Endodermal cell (in vitro differentiated cells): ENCODE measurements at regions not wholly inside any gene's neighbourhood (a gene's known extent, or its start where the extent isn't known, plus 50 kb on each side); places are given as distances from the start of the nearest gene placed in this dataset.

Source experiments
- DNase-seq: peaks from one replicate; pipeline ENCODE4 v3.0.0-alpha.2; 2017
- H3K27ac ChIP-seq: 2 replicates; pipeline ENCODE4 v1.5.1; 2013; ENCODE audit warnings: mild to moderate bottlenecking, low read depth, low read length, moderate library complexity
- H3K27me3 ChIP-seq: 2 replicates; pipeline ENCODE4 v1.6.1; 2013; ENCODE audit warnings: mild to moderate bottlenecking, low read length, moderate library complexity; ENCODE audit not compliant: insufficient read depth, control insufficient read depth, poor library complexity, severe bottlenecking
- H3K36me3 ChIP-seq: 2 replicates; pipeline ENCODE4 v1.7.0; 2013; ENCODE audit warnings: mild to moderate bottlenecking, low read length, moderate library complexity; ENCODE audit not compliant: control insufficient read depth, insufficient read depth
- H3K4me1 ChIP-seq: one replicate; pipeline ENCODE4 v1.7.0; 2013; ENCODE audit warnings: low read length; ENCODE audit not compliant: control insufficient read depth, insufficient read depth
- H3K4me3 ChIP-seq: 2 replicates; pipeline ENCODE4 v1.5.1; 2013; ENCODE audit warnings: mild to moderate bottlenecking, low read length, moderate library complexity
- H3K9ac ChIP-seq: 2 replicates; pipeline ENCODE4 v1.6.1; 2013; ENCODE audit warnings: mild to moderate bottlenecking, low read length, moderate library complexity; ENCODE audit not compliant: poor library complexity, severe bottlenecking; ENCODE audit errors: extremely low read depth
- H3K9me3 ChIP-seq: 2 replicates; pipeline ENCODE4 v1.6.1; 2013; ENCODE audit warnings: mild to moderate bottlenecking, low read length, moderate library complexity; ENCODE audit not compliant: control insufficient read depth
- H3K27ac Mint-ChIP-seq: 2 replicates; pipeline ENCODE4 v1.8.0; 2020; ENCODE audit warnings: mixed read lengths
- H3K27me3 Mint-ChIP-seq: 2 replicates; pipeline ENCODE4 v1.8.0; 2021; ENCODE audit warnings: mild to moderate bottlenecking, mixed read lengths; ENCODE audit not compliant: insufficient read depth
- H3K36me3 Mint-ChIP-seq: 2 replicates; pipeline ENCODE4 v1.8.0; 2020; ENCODE audit warnings: low read depth, mixed read lengths
- H3K4me1 Mint-ChIP-seq: 2 replicates; pipeline ENCODE4 v1.8.0; 2020; ENCODE audit warnings: mixed read lengths
- H3K4me3 Mint-ChIP-seq: 2 replicates; pipeline ENCODE4 v1.8.0; 2020; ENCODE audit warnings: mild to moderate bottlenecking, moderate library complexity, mixed read lengths
- H3K9me3 Mint-ChIP-seq: 2 replicates; pipeline ENCODE4 v1.8.0; 2020; ENCODE audit warnings: mild to moderate bottlenecking, mixed read lengths
- WGBS, 2 experiments: methylation state at CpG; one replicate each; pipeline versions ENCODE4 v1.1.5 to v1.1.7; 2013; ENCODE audit warnings: missing lambda C conversion rate in 2 of 2, mixed read lengths in 1 of 2; ENCODE audit not compliant: insufficient coverage in 1 of 2, insufficient read length in 1 of 2; 5-methylcytosine and 5-hydroxymethylcytosine counted together
- TF ChIP-seq, protein P1 (sequence below): fragments of 200-600 bp; sonication (generic); conservative IDR thresholded peaks from 2 replicates; pipeline ENCODE4 v1.5.0; 2021; ENCODE audit warnings: antibody characterized with exemption, mild to moderate bottlenecking

DNA sequence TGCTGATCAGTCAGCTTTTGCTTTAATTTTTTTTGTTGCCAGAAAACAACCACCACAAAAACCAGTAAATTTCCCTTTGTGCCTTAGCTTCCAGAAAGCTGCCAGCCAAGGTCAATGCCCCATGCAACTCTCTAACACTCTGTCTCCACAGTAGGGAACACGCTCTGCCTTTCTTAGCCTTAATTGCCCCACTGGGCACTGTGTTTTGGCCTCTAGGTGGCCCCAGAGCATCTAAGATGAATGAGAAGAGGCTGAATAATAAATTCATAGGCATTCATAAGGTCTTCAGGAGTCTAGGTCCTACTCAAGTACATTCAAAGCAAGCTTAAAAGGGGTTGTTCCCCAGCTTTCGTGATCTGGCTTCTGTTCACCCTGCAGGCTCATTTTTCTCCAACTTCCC, 57.7 kb upstream of the PASD1 start:
- H3K27ac Mint-ChIP-seq, result no peak overlapping the region
- no peaks in the 10 kb centered on the region for H3K4me1 ChIP-seq
- no peaks in the 10 kb centered on the region for H3K27me3 Mint-ChIP-seq
- peaks cover 57% of the 10 kb centered on the region for H3K9me3 Mint-ChIP-seq
- peaks cover 28% of the 10 kb centered on the region for H3K4me1 Mint-ChIP-seq
- no peak overlapping the region for H3K27ac ChIP-seq
- no peak overlapping the region for H3K9ac ChIP-seq
- H3K36me3 Mint-ChIP-seq, result no peaks in the 10 kb centered on the region
- TF ChIP-seq, protein P1, sequence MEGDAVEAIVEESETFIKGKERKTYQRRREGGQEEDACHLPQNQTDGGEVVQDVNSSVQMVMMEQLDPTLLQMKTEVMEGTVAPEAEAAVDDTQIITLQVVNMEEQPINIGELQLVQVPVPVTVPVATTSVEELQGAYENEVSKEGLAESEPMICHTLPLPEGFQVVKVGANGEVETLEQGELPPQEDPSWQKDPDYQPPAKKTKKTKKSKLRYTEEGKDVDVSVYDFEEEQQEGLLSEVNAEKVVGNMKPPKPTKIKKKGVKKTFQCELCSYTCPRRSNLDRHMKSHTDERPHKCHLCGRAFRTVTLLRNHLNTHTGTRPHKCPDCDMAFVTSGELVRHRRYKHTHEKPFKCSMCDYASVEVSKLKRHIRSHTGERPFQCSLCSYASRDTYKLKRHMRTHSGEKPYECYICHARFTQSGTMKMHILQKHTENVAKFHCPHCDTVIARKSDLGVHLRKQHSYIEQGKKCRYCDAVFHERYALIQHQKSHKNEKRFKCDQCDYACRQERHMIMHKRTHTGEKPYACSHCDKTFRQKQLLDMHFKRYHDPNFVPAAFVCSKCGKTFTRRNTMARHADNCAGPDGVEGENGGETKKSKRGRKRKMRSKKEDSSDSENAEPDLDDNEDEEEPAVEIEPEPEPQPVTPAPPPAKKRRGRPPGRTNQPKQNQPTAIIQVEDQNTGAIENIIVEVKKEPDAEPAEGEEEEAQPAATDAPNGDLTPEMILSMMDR, result peak; percentile 79
- H3K9me3 ChIP-seq, result no peaks in the 10 kb centered on the region
- H3K27me3 ChIP-seq, result no peaks in the 10 kb centered on the region
- H3K4me3 ChIP-seq, result no peak overlapping the region
- DNase-seq, result peak; percentile 79
- no peaks in the 10 kb centered on the region for H3K36me3 ChIP-seq
- no peak overlapping the region for H3K4me3 Mint-ChIP-seq
- 33% methylated on average over 2 of the region's 2 CpGs; no CpG with 5 or more reads in 1 of the 2 experiments for WGBS, 2 experiments

DNA sequence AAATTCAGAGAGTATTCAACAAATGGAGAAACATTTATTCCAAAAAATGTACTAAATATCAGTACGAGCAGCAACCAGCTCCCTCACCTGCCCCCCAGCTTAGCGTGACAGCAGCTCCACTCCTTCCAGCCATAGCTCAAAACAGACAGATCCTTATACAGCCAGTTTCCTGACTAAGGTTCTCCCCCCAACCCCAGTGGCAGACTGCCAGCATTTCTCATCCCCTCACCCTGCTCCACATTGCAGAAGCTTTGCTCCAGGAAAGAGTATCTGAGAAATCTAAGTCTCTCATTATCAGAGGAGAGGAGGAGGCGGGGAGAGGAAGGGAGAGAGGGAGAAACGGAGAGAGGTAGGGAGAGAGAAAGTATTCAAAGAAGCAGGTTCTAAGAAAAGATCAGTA, 53.3 kb upstream of the PASD1 start:
- Mint-ChIP-seq H3K27ac (no peak overlapping the region), H3K27me3 (no peaks in the 10 kb centered on the region), H3K4me3 (no peak overlapping the region), H3K9me3 (peaks cover 56% of the 10 kb centered on the region), H3K4me1 (peaks cover 34% of the 10 kb centered on the region), H3K36me3 (no peaks in the 10 kb centered on the region)
- H3K4me1 ChIP-seq, result no peaks in the 10 kb centered on the region
- no peaks in the 10 kb centered on the region for H3K27me3 ChIP-seq
- H3K9ac ChIP-seq, result no peak overlapping the region
- TF ChIP-seq, protein P1, result no peak
- H3K4me3 ChIP-seq, result no peak overlapping the region
- WGBS, 2 experiments, result 73% methylated on average over 4 of the region's 4 CpGs; no CpG with 5 or more reads in 1 of the 2 experiments
- DNase-seq, result no peak
- H3K36me3 ChIP-seq, result no peaks in the 10 kb centered on the region
- H3K27ac ChIP-seq, result no peak overlapping the region
- no peaks in the 10 kb centered on the region for H3K9me3 ChIP-seq

DNA sequence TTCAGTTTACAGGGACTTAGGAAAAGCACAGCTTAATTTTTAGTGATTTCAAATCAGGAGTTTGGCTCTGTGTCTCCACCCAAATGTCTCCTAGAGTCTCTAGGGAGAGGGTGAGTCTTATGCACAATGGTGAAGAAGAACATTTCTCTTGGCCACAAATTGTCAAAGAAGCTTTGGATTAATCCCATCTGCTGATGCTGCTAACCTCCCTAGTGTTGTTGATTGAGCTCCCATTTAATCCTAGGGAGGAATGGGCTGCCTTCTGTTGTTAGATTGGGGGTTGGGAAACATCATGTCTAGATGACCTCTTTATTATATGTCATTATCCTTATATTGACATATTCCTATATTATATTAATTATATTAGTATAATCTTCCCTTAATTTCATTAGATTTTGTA, 50.0 kb upstream of the PASD1 start:
- Histone ChIP-seq H3K27ac (no peak overlapping the region), H3K27me3 (no peaks in the 10 kb centered on the region), H3K4me1 (no peaks in the 10 kb centered on the region), H3K36me3 (no peaks in the 10 kb centered on the region), H3K9me3 (no peaks in the 10 kb centered on the region), H3K4me3 (peak overlapping the region; percentile 65), H3K9ac (no peak overlapping the region)
- no peak overlapping the region for H3K4me3 Mint-ChIP-seq
- no peaks in the 10 kb centered on the region for H3K27me3 Mint-ChIP-seq
- TF ChIP-seq, protein P1, result no peak
- peaks cover 64% of the 10 kb centered on the region for H3K9me3 Mint-ChIP-seq
- H3K4me1 Mint-ChIP-seq, result peaks cover 28% of the 10 kb centered on the region
- no peak for DNase-seq
- no peak overlapping the region for H3K27ac Mint-ChIP-seq
- H3K36me3 Mint-ChIP-seq, result no peaks in the 10 kb centered on the region
